HG02588 (cell line): ENCODE measurements at regions not wholly inside any gene's neighbourhood (a gene's known extent, or its start where the extent isn't known, plus 50 kb on each side); places are given as distances from the start of the nearest gene placed in this dataset.
"Not testable (repeated sequence)": the region's sequence is repeated elsewhere in the genome, so short reads cannot be mapped to it uniquely, and the experiment has no call there.

Source experiments
- ATAC-seq: cut with Tn5 transposase; IDR thresholded peaks from one replicate; pipeline ENCODE4 v1.9.1; 2021; ENCODE audit warnings: mild to moderate bottlenecking, moderate library complexity; ENCODE audit not compliant: unreplicated experiment

GRCh38 chr3:187890405-187890752, 145.1 kb upstream of the BCL6 start:
- not testable (repeated sequence) for ATAC-seq

GRCh38 chr3:187896646-187897045, 151.4 kb upstream of the BCL6 start:
- no peak for ATAC-seq

GRCh38 chr3:187899246-187899645, 154.0 kb upstream of the BCL6 start:
- no peak for ATAC-seq

GRCh38 chr3:187900993-187901755, 155.9 kb upstream of the BCL6 start:
- no peak for ATAC-seq

GRCh38 chr3:187902041-187902471, 156.8 kb upstream of the BCL6 start:
- peak; percentile 56 for ATAC-seq

- ATAC-seq = no peak
These were observed 157.7 kb upstream of the BCL6 start for GRCh38 chr3:187902936-187903335.

GRCh38 chr3:187903697-187904096, 158.4 kb upstream of the BCL6 start:
- ATAC-seq = no peak

GRCh38 chr3:187906416-187906815, 161.1 kb upstream of the BCL6 start:
- no peak for ATAC-seq

- ATAC-seq = no peak
These were observed 161.7 kb upstream of the BCL6 start for GRCh38 chr3:187906920-187907319.

GRCh38 chr3:187909866-187910265, 164.6 kb upstream of the BCL6 start:
- ATAC-seq = no peak

- ATAC-seq = no peak
These were observed 166.7 kb upstream of the BCL6 start for GRCh38 chr3:187912007-187912406.

GRCh38 chr3:187913617-187914033, 168.4 kb upstream of the BCL6 start:
- no peak for ATAC-seq

GRCh38 chr3:187914231-187914630, 169.0 kb upstream of the BCL6 start:
- ATAC-seq = no peak

GRCh38 chr3:187916072-187916471, 170.8 kb upstream of the BCL6 start:
- no peak for ATAC-seq

- ATAC-seq = no peak
These were observed 172.9 kb upstream of the BCL6 start for GRCh38 chr3:187918081-187918644.

- peak; percentile 92 for ATAC-seq
These were observed 173.8 kb upstream of the BCL6 start for GRCh38 chr3:187919048-187919447.

GRCh38 chr3:187919544-187919943, 174.3 kb upstream of the BCL6 start:
- peak; percentile 36 for ATAC-seq

- no peak for ATAC-seq
These were observed 174.8 kb upstream of the BCL6 start for GRCh38 chr3:187920030-187920429.

- ATAC-seq = no peak
These were observed 175.6 kb upstream of the BCL6 start for GRCh38 chr3:187920913-187921312.

GRCh38 chr3:187921391-187922074, 176.3 kb upstream of the BCL6 start:
- ATAC-seq = no peak

GRCh38 chr3:187922704-187923416, 177.6 kb upstream of the BCL6 start:
- no peak for ATAC-seq
